ENCODE measurements at regions not wholly inside any gene's neighbourhood (a gene's known extent, or its start where the extent isn't known, plus 50 kb on each side); places are given as distances from the start of the nearest gene placed in this dataset.

DNA sequence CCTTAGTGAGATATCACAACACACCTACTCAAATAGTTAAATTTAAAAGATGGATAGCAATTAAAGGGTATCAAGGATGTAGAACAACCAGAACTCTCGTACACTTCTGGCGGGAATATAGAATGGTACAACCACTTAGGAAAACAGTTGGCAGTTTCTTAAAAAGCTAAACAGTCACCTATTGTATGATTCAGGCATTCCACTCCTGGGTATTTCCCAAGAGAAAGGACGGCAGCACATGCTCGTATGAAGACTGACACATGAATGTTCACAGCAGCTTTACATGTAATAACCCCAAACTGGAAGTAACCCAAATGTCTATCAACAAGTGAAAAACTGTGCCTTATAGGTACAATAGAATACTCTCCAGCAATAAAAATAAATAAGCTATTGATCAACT lies 465.2 kb downstream of the VRK1 start:
- TF ChIP-seq ZFX (IDR thresholded peaks at IDR 0.05): no peak
- TF ChIP-seq, protein P1, sequence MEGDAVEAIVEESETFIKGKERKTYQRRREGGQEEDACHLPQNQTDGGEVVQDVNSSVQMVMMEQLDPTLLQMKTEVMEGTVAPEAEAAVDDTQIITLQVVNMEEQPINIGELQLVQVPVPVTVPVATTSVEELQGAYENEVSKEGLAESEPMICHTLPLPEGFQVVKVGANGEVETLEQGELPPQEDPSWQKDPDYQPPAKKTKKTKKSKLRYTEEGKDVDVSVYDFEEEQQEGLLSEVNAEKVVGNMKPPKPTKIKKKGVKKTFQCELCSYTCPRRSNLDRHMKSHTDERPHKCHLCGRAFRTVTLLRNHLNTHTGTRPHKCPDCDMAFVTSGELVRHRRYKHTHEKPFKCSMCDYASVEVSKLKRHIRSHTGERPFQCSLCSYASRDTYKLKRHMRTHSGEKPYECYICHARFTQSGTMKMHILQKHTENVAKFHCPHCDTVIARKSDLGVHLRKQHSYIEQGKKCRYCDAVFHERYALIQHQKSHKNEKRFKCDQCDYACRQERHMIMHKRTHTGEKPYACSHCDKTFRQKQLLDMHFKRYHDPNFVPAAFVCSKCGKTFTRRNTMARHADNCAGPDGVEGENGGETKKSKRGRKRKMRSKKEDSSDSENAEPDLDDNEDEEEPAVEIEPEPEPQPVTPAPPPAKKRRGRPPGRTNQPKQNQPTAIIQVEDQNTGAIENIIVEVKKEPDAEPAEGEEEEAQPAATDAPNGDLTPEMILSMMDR (conservative IDR thresholded peaks at IDR 0.05): no peak

DNA sequence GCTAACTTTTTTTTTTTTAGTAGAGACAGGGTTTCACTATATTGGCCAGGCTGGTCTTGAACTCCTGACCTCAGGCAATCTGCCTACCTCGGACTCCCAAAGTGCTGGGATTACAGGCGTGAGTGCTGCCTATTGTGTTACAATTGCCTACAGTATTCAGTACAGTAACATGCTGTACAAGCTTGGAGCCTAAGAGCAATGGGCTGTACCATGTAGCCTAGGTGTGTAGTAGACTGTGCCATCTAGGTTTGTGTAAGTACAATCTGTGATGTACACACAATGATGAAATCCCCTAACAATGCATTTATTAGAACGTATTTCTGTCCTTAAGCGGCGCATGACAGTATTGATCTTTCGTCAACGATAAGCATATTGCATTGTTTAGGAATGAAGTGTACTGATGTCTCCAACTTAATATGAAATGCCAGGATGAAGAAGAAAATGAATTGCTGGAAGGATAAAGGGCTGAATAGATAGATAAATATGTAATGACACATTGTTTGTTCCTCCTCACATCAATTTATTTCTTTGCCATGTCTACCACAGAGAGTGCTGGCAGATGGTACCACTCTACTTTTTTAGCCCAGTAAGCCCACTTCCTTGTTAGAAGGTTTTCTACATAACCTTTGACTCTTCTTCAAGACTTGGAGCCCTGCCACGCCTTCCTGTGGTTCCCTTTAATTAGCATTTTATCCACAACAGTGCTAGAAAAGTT lies 467.5 kb downstream of the VRK1 start:
- H3K27ac ChIP-seq: no peak overlapping the region
- TF ChIP-seq, protein P1 (conservative IDR thresholded peaks at IDR 0.05): no peak
- TF ChIP-seq ZFX (IDR thresholded peaks at IDR 0.05): no peak

More for the DNA sequence above, 465.2 kb downstream of the VRK1 start:
- no peak overlapping the region for H3K27ac ChIP-seq

DNA sequence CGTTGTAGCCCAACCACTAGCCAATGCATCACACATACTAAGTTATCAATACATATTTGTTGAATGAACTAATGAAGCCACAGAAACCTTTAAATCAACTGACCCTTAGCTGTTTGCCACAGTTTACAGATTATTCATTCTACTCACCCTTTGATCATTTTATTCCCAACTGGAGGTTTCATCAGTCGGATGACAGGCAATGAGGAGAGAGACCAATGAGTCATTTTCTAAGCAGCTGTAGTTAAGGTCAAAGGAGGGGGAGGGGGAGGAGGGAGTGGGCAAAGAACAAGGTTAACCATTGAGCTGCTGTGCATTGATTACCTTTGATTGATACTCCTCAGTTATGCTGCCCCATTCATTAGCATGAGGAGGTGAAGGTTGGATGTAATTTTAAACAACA lies 469.5 kb downstream of the VRK1 start:
- TF ChIP-seq ZFX (IDR thresholded peaks at IDR 0.05): no peak
- TF ChIP-seq, protein P1 (conservative IDR thresholded peaks at IDR 0.05): no peak
- no peak overlapping the region for H3K27ac ChIP-seq

DNA sequence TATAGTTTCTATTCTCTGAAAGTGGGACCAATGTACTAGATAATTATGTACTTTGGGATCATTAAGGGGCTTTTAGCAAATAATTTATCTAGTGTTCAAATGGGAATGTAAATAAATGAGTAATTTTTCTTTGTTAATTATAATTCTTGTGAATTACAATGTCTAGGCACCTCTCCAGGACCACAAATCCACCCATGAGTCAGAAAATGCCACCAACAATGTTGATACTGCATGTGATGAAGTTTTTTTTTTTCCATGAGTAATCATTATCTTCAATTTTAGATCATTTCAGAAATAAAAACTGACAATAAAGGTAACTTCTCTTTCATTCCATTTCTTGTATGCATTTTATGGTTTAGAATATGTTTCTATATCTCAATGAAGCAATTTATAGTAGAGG lies 470.3 kb downstream of the VRK1 start:
- TF ChIP-seq, protein P1 (conservative IDR thresholded peaks at IDR 0.05): no peak
- TF ChIP-seq ZFX (IDR thresholded peaks at IDR 0.05): no peak
- no peak overlapping the region for H3K27ac ChIP-seq

DNA sequence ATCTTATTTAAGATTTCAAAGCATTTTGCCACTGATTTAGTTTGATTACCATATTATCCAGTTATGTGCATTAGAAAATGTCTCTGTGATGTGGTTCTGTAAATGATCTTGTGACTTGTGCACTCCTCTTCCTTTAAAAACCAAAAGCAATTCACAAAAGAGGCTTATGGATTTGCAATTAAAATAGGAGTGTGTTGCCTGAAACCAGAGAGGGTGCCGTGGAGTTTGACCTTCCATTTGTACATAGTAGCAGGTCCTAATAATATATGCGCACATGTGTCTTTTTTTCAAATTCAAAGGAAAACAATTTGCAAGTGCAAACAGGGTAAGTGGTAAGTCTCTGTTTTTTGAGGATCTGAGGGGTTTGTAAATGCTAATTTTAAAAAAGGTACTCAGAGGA lies 470.9 kb downstream of the VRK1 start:
- H3K27ac ChIP-seq: no peak overlapping the region
- TF ChIP-seq, protein P1 (conservative IDR thresholded peaks at IDR 0.05): no peak
- no peak for TF ChIP-seq ZFX (IDR thresholded peaks at IDR 0.05)

DNA sequence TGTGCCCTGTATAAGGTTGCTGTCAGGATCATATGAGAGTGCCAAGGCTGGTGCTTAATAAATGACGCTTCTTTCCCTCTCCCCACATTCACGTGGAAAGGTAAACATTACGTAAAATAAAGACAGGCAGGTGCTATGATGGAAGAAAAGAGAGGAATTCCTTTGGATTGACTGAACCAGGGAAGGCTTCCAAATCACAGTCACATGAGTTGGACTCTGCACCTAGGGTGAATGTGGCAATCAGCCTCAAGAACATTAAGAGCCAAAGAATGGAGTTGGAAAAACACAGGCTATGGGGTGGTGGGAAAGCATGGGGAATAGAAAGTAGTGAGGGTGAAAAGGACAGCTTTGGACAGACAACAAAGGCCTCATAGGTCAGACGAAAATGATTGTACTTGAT lies 473.1 kb downstream of the VRK1 start:
- TF ChIP-seq ZFX (IDR thresholded peaks at IDR 0.05): no peak
- TF ChIP-seq, protein P1 (conservative IDR thresholded peaks at IDR 0.05): no peak
- H3K27ac ChIP-seq: no peak overlapping the region

DNA sequence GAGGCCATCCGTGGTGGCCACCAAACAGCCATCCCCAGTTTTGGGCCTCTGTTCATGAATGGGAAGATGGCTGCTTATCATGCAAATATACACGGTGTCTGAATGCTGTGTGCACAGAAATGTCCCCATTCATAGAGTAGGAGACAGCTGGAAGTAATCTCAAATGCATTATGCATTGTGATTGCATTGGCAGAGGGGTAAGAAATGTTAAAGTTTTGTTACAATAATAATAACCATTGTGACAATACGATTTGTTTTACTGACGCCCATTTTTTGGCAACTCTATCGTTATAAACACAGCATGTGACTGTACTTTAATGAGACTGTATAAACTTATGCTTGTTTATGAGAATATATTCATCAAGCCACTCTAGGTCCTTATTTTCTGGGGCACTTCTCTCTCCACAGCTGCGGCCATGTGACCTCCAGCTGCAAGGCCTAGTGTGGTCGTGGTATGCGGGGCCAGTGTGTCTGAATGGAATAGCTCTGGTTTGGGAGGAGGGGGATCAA lies 474.3 kb downstream of the VRK1 start:
- no peak overlapping the region for H3K27ac ChIP-seq
- TF ChIP-seq ZFX (IDR thresholded peaks at IDR 0.05): no peak
- TF ChIP-seq, protein P1 (conservative IDR thresholded peaks at IDR 0.05): no peak
